ENCODE measurements at regions not wholly inside any gene's neighbourhood (a gene's known extent, or its start where the extent isn't known, plus 50 kb on each side); places are given as distances from the start of the nearest gene placed in this dataset.

DNA sequence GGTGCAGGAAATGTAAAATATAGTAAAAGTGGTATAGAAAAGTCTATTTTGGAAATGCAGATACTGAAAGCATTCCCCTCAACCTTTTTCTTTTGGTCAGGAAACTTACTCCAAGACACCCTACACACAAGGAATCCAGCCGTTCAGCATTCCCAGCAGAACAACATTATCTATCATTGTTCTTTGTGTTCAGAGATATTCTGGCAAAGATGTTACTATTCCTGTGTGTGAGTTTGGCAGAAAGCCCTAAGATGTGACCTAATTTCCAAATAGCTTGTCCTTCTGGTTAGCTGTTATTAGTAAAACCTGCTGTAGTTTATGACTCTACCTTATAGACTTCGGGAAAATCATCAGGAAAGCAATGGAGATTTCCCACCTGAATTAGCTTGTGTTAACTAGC is 78.1 kb upstream of the PELI1 start:
- DNase-seq, result no peak

GRCh38 chr2:64223055-64223454 is 78.8 kb upstream of the PELI1 start:
- no peak for DNase-seq

DNA sequence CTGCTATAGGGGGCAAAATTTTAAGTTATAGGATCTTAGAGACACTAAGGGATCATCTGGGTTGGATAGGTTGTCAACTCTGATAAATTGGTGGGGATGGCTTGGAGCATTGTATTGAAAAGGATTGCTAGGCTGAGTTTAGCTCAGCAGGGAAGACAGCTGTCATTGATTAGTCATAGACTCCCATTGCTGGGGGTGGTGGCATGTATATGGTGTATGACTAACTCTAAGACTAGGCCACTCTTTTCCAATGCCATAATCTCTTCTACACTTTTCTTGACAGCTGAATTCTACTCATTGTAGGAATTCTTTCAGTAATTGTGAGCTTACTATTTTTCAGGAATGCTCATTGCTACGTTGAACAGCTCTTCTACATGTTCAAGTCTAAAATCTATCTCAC is 81.3 kb upstream of the PELI1 start:
- no peak for DNase-seq

GRCh38 chr2:64226611-64227010 is 82.4 kb upstream of the PELI1 start:
- no peak for DNase-seq

GRCh38 chr2:64227603-64228125 is 83.4 kb upstream of the PELI1 start:
- DNase-seq, result peak; percentile 12

- peak; percentile 77 for DNase-seq
Observed at GRCh38 chr2:64228126-64228678, 84.0 kb upstream of the PELI1 start.

- DNase-seq, result no peak
Observed at GRCh38 chr2:64228918-64229317, 84.7 kb upstream of the PELI1 start.

GRCh38 chr2:64230540-64230939 is 86.3 kb upstream of the PELI1 start:
- no peak for DNase-seq

DNA sequence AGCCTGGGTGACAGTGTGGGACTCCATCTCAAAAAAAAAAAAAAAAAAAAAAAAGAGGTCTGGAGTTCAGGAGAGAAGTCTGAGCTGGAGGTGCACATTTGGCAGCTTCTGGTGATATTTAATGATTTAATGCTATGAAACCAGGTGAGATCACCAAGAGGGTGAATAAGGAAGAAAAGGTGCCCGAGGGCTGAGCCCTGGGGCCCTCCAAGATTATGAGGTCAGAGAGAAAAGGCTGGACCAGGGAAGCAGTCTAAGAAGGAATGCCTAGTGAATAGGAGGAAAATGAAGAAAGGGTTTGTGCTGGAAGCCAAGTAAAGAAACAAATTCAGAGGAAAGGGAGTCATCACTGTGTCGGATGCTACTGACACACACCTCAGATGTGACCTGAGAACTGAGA is 88.0 kb upstream of the PELI1 start:
- DNase-seq, result no peak

DNA sequence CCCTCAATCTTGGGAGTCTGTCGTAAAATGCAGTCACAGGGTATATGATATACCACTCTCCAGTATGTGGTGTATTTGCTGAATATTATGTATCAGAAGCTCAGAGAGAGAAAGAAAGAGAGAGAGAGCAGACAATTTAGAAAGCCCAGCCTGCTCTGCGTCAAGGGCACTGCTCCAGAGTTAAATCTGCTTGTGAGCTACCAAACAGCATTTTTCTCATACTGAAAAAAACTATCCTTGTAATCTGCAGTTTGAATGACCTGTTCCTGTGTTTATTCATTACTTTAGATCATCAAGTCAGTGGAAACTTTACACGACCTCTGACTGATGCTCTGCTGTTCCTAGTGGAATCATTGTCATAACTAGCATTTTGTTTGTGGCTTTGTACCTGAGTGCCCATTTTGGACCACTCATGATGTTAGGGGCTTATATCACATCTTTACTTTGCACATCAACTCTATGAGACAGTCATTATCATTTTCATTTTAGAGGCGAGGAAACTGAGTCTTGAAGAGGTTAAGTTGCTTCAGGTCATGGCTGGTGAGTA is 89.2 kb upstream of the PELI1 start:
- DNase-seq, result no peak

DNA sequence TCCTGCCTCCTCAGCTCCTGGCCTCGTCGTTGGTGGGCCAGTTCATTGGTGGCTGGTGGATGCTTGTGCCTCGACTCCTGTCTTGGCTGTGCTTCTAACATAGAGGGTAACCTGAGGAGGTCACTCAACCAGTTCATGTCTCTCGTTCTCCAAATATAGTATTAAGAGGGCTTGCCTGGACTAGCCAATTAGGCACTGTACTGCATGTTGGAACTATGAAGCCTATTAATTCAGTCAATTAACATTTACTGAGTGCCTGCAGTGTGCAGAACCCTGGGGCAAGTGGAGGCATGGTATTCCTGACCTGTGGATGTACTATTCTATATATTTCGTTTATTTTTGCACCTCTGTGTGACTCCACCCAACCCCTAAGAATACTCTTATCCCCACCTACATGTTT is 89.9 kb upstream of the PELI1 start:
- no peak for DNase-seq

GRCh38 chr2:64234785-64235184 is 90.6 kb upstream of the PELI1 start:
- DNase-seq, result no peak

DNA sequence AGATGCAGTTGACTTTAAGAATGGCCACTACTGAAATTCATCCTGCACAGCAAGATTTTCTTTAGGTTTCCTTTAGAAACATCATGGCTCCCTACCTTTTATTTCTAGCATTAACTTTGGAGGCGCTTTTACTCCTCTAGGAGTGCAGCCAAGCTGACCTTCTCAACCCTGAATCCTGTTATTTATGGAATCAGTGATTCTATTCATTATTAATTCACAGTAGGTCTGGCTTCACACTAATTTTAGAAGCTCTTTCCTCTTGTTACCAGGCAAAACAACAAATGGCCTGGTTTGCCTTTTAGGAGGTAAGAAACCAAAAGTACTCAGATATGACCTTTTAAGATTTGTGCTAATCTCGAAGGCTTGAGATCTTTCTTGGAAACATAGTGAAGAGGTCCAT is 93.0 kb upstream of the PELI1 start:
- no peak for DNase-seq

- DNase-seq, result no peak
Observed at GRCh38 chr2:64238799-64239198, 94.6 kb upstream of the PELI1 start.

DNA sequence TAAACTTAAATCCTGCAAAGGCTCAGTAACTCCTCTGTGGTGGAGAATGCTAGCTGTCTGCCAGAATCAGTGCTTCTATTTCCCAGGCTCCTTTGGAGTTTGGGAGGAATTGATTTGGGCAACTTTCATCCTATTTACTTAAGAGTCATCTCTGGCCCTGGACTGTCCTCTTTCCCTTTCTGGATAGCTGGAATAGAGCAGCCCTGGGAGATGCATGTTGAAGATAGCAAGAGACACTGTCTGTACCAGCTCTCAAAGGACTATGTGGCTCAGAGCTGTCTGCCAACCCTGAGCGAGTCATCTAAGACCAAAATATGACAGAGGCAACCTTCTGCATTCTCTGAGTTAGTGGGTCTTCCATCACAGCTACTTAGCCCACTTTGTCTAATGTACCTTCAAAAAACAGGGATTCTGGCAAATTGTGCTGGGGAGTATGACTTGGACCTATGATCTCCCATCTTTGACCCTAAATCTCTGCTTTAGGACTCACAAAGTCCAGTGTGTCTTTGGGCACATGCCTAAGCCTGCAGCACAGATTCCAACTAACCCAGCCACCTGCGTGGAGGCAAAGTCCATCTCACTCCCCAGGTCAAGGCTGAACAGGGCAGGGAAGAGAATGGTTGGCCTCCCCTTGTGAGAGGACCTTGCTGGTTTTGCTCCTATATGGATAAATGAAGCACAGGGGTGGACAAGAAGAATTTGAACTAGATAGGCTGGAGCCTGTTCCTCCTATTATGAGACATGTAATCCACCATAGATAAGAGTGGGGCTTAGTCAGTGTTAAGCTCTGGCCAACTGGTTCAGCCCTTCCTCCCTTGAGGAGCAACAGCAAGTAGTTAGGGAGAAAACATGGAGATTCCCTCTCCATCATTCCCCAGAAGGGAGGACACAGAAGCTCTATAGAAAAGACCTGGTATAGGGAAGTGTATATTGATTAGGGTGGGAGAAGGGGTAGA is 99.1 kb upstream of the PELI1 start:
- DNase-seq, result no peak

GRCh38 chr2:64244037-64244416 is 99.8 kb upstream of the PELI1 start:
- no peak for DNase-seq

GRCh38 chr2:64245631-64246030 is 101.4 kb upstream of the PELI1 start:
- no peak for DNase-seq

GRCh38 chr2:64246962-64247361 is 102.7 kb upstream of the PELI1 start:
- DNase-seq, result no peak

- no peak for DNase-seq
Observed at GRCh38 chr2:64249426-64249825, 105.2 kb upstream of the PELI1 start.

DNA sequence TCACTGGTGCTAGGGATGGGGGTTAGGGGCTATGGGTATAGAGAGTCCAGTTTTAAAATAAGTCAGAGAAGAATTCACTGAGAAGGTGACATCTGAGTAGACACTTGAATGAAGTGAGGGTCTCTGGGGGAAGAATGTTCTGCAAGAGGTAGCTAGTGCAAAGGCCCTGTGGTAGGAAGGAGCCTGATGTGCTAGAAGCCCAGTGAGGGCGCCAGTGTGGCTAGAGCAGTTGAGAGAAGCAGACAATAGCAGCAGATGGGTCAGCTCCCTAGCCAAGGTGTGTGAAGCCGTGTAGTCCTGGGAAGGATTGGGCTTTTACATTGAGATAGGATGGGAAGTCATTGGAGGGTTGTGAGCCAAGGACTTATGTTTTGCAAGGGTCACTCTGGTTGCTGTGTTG is 105.8 kb upstream of the PELI1 start:
- no peak for DNase-seq

DNA sequence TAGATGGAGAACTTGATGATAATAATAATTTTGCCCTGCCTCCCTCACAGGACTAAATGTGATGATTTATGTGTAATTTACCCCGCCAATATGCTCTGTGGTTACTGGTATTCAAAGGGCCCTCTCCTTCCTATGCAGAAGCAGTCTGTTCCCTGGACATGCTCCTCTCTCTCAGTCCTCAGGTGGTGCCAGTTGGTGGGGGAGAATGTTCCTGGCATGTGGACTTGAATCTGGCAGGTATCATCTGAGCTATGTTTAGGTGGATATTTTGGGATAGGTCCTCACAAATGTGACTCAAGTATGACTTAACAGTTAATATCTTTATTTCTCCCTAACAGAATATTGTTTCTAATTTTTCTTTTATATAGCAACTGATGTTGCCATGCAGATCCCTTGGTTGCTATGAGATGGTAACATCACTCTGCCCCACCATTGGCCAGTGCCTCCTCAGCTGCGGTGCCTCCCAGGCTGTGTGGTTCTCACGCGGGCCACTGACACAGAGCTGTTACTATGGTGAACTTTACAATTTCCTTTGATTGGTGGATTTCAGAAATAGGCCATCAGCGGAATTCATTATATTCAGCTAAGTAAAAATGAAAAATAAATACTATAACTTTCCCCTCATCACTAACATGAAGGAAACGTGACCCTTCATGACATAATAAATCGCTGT is 106.7 kb upstream of the PELI1 start:
- DNase-seq, result no peak

DNA sequence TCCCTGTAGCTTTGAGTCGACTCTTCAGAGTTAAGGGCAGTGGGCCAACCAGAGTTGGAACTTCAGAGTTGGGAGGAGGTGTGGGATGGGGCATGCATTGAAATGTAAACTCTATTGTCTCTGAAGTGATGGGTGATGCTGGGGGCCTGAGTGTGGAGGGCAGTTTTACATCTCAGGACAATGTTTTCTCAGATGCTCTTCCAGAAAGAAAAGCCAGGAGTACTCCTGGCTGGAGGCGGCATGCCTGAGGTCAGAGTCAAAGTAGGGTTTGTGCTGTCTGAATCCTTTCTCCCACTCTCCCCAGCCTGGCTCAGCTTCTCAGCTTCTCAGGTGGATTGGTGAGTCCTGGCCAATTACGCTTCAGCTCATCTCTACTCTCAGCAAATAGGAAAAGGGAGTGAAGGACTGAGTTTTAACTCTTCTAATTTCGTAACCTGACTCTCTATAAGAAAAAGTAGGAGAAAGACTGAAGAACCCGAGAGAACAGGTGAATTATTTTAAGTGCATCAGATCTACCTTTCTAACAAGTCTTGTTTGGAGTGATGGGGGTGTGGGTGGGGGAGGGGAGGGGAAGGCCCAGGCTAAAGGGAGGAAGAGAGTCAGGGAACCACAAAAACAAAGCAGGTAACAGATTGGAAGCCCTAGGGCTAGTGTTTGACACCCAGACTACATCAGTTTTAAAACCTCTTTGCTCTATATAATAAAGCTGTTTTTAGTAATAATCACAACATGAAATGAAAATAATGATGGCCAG is 107.5 kb upstream of the PELI1 start:
- DNase-seq, result no peak

Measured in hematopoietic multipotent progenitor cell treated with erythropoietin and hydrocortisone succinate and interleukin-3 and kit ligand, for 6 days (in vitro differentiated cells).